LNCaP clone FGC (cell line): ENCODE measurements at regions not wholly inside any gene's neighbourhood (a gene's known extent, or its start where the extent isn't known, plus 50 kb on each side); places are given as distances from the start of the nearest gene placed in this dataset.

Experiments used
- DNase-seq: peaks from one replicate; pipeline ENCODE4 v3.0.0-alpha.2; 2011; ENCODE audit warnings: low read depth
- H3K4me3 ChIP-seq: 2 replicates; pipeline ENCODE4 v1.5.1; 2011; ENCODE audit warnings: mild to moderate bottlenecking, low read depth, low read length, control low read depth
- CTCF ChIP-seq: IDR thresholded peaks from 2 replicates; pipeline ENCODE4 v1.5.1; 2012; ENCODE audit warnings: mild to moderate bottlenecking; ENCODE audit not compliant: control insufficient read depth, insufficient read depth; ENCODE audit errors: extremely low read depth

- DNase-seq, result no peak
- TF ChIP-seq CTCF, result no peak
- H3K4me3 ChIP-seq, result no peak overlapping the region
Observed at GRCh38 chr5:73375949-73376348, 72.6 kb downstream of the FOXD1 start.

GRCh38 chr5:73375191-73375545, 73.4 kb downstream of the FOXD1 start:
- DNase-seq, result no peak
- TF ChIP-seq CTCF, result no peak
- no peak overlapping the region for H3K4me3 ChIP-seq

DNA sequence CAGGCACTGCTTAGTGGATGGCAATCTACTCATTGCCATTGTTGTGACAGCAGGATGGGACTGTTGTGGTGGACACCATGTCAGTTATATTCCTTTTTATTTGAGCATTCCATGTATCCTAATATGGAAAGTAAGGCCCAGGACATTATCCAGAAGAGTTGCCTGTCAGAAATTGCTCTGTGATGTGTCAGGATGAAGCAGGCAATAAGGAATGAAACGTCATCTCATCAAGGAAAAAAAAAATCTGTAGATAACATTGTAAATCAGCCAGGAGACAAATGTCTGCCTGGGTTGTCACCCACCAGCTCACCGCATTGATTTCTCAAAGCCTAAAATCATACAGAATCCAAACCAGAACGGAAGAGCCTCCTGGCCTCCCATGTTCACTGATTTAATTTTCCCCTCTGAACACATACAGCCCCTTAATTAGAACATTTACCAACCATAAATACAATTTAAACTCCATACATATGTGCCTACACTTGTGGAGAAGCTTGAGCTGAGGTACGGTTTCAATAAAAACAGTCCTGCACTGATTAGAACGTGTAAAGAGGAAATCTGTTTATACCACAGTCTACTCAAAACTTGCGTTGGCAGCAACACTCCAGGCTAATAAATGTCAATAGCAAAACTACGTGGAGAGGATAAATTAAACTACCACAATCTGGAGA, 73.9 kb downstream of the FOXD1 start:
- no peak overlapping the region for H3K4me3 ChIP-seq
- no peak for TF ChIP-seq CTCF
- no peak for DNase-seq

DNA sequence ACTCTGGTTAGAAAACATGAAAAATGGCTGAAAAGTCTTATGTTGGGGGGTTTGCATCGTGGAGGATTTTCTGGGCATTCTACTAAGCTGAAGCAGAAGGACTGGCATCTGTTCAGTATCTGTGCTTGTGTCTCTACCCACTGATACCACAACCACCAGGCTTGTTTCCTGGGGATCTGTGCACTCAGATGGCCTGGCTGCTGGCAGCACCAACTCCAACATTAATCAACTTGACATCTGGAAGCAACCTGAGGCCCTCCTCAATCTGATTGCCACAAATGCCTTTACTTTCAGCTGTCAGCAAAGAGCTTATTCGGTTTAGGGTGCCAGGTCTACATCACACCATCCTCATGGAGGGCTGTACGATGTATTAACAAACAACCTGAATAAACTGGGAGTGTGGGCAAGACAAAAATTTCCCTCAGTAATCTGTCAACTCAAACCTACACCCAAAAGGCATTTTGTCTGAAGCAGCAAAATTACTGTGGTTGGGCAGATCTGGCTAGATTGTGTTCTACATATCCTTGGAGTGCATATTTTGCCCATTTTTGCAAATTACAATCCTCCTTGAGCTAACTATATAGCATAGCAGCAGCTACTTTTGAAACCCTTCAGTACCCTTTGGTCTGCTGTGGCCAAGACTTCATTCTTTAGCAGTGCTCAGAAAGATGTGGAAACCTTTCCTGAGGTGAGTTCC, 74.6 kb downstream of the FOXD1 start:
- no peak for TF ChIP-seq CTCF
- no peak overlapping the region for H3K4me3 ChIP-seq
- DNase-seq, result no peak

DNA sequence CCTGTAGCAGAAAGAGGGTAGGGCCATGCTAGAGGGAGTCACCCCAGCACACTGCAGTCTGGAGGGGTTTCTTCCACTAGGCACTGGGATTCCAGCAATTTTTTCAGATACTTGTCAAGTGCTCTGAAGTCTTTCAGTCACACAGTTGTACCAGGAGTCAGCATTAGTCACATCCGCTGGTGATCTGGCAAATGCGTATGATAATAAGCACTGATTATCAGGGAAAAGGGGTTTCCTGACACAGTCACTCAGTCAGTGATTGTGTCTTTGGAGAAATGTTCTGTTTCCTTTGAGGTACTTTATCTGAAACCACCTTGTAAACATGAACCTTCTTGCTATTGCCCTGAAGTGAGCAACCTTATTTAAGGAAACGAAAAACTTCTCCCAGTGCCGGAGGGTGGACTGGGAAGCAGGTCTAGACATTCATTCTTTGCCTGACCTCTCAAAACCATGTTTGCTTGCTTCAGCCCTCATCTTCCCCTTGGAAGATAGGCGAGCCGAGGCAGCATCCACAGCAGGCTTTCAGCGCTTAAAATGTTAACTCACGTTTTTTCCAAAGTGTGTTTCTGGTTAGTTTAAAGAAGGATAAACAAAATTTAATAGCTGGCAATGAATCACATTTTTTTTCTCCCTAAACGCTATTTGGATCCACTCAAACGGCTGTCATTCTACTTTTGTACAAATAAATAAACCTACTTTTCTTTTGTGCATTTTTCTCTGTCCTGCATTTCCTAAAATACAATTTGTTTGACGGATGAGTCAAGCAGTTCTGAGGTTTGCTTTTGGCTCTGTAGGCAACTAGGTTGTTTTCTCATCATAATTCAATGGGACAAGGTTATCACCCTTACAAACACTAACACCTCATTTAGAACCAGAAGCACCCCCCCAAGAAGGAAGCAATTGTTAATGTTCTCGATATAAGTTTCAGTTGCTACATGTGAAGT, 77.7 kb downstream of the FOXD1 start:
- no peak overlapping the region for H3K4me3 ChIP-seq
- TF ChIP-seq CTCF, result no peak
- no peak for DNase-seq

DNA sequence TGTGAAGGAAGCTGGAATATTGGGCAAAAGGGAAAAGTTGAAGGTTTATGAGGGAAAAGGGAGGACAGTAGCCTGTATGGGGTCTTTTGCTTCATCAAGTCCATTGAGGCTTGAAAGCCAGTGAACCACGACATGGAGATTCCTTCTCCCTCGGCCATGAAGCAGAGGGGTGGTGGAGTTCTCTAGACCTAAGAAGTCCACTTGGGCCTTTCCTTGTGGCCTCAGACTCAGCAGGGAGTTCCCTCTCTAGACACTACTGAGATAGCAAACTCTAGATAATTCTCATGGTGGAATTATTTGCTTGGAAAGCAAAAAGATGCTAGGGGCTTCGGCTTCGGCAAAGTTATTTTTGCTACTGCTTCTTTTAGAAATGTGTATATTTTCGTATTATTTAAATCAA, 78.5 kb downstream of the FOXD1 start:
- DNase-seq, result no peak
- no peak overlapping the region for H3K4me3 ChIP-seq
- TF ChIP-seq CTCF, result no peak
